HT1080 (cell line): ENCODE measurements at regions not wholly inside any gene's neighbourhood (a gene's known extent, or its start where the extent isn't known, plus 50 kb on each side); places are given as distances from the start of the nearest gene placed in this dataset.
"Not testable (repeated sequence)": the region's sequence is repeated elsewhere in the genome, so short reads cannot be mapped to it uniquely, and the experiment has no call there.

Experiments
- DNase-seq: peaks from one replicate; pipeline ENCODE4 v3.0.0-alpha.2; 2015; ENCODE audit warnings: low read depth

DNA sequence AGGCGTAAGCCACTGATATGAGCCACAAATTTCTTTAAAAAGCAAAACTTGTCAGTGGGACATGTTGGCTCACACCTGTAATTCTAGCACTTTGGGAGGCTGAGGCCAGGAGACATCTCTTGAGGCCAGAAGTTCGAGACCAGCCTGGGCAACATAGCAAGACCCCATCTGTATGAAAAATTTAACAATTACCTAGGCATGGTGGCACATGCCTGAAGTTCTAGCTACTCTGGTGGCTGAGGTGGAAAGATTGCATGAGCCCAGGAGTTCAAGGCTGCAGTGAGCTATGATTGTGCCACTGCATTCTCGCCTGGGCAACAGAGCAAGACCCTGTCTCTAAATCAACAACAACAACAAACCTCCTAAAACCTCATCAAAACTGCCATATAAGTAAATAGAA is 147.6 kb upstream of the BARHL2 start:
- DNase-seq: no peak

DNA sequence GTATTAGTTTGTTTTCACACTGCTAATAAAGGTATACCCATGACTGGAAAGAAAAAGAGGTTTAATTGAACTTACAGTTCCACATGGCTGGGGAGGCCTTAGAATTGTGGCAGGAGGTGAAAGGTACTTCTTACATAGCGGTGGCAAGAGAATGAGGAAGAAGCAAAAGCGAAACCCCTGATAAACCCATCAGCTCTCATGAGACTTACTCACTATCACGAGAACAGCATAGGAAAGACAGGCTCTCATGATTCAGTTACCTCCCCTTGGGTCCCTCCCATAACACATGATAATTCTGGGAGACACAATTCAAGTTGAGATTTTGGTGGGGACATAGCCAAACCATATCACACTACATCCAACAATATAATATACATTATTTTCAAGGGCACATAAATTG is 145.7 kb upstream of the BARHL2 start:
- DNase-seq: peak; percentile 52

DNA sequence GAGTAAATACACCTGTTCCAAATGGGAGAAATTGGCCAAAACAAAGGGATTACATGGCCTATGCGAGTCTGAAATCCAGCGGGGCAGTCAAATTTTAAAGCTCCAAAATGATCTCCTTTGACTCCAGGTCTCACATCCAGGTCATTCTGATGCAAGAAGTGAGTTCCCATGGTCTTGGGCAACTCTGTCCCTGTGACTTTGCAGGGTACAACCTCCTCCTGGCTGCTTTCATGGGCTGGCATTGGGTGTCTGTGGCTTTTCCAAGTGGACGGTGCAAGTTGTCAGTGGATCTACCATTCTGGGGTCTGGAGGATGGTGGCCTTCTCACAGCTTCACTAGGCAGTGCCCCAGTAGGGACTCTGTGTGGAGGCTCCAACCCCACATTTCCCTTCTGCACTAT is 144.3 kb upstream of the BARHL2 start:
- DNase-seq: not testable (repeated sequence)

DNA sequence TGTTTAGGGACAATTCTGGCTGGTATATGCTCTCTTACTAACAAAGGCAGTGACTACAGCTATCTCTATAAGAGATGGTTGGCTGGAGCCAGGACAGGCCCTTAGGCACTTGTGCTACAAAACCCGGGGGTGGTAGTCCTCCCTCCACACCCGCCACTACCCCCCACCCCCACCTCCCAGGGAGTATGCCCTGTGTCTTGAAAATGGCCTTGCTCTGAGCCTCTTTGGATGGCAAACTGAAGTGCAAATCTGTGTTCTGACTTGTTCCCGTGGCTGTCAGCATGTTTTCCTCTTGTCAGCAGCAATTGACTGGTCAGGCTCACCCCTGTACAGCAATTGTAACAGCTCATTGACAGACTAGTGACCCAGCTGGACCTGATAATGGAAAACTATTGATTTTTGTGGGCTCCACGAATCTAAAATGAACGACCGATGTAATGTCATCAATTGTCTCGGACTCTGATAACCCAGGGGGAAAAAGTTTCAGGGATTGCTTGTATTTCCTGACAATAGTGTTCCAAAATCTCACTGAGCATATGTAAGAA is 139.4 kb upstream of the BARHL2 start:
- no peak for DNase-seq

DNA sequence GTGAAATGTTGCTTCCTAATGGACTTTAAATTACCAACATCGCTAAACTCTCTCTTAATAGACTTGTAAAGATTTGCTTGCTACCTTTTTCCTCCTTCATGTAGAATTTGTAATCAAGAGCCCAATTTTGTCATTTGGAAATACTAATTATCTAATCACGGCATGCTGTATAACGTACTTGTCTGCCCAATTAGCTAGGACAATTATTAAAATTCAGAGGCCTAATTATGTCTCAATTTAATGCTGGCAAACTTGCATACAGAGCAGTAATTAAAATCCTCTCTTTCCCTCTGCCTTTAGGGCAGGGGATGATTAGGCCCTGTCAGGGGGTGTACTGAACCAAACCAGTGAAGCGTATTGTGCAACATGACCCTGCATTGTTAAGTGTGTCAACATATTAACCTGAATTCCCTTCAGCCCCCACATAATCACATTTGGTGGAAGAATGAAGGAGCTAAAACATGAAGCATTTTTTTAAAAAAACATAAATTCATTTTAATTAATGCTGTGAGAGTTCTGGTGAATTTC is 137.4 kb upstream of the BARHL2 start:
- DNase-seq: no peak

DNA sequence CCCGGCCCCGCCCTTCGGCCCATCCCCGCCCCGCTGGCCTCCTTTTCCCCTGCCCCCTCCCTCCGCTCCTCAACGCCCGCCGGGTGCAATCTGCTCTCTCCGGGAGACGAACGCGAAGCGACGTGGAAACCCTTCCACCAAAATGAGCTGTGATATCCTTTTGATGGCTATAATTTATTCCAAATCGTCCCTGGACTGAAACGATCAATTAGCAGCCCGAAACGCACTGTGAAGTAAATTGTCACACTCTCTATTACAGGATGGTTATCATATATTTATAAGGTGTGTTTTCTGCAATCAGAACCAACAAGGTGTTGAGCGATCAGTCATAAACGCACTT is 134.6 kb upstream of the BARHL2 start:
- no peak for DNase-seq

DNA sequence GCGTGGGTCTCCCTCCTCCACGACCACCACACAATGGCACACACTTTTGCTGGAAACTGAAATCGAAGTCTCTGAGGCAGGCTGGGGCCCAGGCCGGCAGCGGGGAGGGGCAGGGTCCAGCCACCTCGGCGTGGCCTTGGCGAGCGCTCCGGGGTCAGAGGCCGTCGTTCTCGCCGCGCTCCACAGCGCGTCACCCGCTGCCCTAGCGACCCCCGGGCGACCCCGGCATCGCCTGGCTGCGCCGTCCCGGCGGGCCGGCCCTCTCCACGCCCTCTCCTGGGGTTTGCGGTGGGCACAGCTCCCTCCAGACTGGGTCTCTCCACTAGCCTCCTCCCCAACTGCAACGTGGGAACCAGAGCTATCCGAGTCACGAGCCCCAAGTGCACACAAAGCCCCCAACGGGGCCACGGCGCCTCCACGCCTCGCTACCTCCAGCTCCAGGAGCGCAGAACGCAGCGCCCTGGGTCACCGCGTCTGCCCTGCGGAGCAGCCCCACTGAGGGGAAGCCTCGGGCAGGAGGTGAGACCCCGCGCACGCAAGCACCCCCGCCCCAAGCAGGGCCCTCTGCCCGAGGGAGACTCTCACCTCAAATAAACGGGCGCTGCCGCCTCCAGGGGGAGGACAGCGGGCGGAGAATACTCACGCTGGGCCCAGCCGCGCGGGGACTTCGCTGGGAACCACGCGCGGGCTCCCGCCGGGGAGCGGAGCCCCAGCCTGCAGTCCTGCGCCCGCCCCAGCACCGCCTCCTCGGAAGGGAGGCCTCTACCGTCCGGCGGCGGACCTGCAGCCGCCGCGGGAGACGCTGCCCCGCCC is 134.0 kb upstream of the BARHL2 start:
- DNase-seq: peak; percentile 51

DNA sequence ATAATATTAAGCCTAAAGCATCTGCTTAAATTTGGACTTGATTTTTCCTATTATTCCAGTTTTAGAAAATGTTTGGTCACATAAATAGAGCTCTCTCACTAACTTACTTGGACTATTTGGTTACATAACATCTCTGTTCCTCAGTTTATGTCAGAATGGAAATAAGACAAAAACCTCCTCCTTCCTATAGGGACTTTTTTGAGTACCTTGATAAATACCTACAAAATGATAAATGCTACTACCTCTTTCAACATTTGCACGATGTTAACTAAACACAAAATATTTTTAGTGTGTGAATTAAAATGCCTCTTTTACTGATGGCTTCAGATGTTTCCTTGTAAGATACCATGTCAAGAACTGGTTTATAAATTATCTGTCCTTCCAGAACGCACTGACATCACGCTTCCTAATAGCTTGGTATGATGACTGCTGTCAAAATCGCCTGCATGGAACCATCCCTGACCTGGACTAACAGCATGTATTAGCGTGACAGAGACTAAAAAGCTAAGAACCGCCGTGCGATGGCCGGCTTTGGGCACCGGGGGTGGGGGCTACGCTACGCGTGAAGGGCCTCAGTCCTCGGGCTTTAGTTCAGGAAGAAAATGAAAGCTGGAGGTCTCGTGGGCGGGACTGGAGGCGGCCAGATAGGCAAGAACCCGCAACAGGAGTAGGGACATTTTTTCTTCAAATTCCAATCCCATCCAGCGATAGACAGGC is 133.2 kb upstream of the BARHL2 start:
- DNase-seq: no peak

DNA sequence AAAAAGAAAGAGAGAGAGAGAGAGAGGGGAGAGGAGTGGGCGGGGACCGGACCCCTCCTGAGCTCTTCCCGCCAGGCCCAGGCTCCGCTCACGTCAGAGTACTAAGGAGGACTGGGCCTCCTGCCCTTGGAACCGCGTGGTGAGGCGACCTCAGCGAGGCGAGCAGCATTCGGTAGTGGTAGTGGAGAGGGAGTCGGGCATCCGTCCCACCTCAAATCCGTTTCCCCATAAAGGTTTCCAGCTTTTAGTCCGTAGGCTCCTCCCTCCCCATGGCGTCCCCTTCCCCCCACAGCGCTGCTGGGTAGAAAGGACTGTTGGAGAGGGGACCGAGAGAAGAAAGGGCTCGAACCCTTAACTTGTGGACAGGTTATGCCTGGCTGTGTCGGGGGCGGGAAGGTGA is 124.4 kb upstream of the BARHL2 start:
- DNase-seq: no peak

DNA sequence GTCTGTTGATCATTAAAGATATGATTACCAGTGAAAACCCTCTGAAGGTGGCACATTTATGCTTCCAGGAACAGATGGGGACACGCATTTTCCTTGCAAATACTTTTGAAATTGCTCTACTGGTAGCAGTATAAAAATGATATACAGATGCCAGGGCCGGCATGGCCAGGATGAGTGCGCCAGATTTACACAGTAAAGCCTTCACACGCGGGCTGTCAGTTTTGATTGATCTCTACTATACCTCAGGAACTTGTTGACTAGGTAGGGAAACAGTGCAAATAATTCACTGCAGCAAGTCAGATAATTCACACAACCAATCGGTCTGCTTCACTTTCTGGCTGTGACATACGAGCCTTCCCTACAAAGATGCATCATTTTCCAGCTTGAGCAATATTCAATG is 123.2 kb upstream of the BARHL2 start:
- no peak for DNase-seq

DNA sequence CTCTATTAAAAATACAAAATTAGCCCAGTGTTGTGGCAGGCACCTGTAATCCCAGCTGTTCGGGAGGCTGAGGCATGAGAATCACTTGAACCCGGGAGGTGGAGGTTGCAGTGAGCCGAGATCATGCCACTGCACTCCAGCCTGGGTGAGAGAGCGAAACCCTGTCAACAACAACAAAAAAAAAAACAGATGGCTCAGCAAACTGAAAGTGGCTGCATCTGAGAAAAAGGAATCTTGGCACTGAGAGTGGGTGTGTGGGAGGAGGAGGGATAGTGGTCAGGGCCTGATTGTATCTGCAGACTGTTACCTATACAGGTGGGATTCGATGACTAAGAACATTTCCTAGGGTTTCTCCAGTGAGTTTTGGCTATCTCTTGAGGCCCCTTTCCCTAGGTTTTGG is 122.2 kb upstream of the BARHL2 start:
- no peak for DNase-seq

DNA sequence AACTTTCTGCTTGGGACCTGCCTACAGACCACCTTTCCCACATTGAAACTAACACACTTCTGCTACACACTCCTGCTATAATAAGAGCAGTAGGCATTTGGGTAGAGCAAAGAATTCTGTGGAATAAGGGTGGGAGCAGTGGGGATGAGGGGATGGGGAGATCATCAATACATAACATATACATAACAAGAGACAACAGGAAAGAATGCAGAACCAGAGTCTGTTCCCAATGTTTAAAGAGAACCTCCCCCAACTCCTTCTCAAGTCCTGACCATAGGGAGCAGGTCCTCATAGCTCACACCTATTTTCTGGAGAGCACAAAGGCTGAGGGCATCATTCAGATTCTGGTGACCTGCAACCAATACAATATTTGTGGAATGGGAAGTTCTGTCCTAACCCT is 121.6 kb upstream of the BARHL2 start:
- DNase-seq: no peak

DNA sequence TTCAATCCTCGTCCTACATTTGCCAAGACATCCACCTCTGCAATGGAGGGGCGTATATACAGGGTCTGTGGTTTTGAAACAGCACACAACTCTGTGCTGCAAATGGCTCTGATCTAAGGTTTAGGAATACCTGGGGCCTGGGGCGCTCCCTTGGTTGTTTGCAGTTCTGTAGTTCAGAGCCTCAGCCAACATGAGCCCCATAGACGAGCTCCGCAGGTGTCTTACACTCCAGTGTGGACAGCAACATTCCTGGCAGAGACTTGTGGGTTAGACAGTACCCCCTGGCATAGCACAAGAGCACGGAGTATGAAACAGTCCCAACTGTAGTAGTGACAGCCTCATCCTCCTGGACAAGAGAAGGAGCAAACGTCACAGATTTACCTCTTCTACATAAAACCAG is 120.3 kb upstream of the BARHL2 start:
- no peak for DNase-seq

DNA sequence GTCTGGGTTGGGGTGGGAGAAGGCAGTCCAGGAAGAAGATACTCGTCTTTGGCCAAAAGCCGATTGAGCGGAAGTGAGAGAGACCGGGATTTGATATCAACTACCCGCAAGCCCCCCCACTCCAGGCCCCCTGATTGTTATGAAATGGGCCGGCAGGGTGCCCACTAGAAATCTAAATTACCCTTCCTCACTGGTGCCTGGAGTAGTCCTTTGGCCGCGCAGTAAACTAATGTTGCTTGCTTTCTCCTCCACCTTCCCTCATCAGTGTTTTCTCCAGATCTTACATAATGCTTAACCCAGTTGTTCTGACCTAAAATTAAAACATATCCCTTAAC is 119.2 kb upstream of the BARHL2 start:
- no peak for DNase-seq

DNA sequence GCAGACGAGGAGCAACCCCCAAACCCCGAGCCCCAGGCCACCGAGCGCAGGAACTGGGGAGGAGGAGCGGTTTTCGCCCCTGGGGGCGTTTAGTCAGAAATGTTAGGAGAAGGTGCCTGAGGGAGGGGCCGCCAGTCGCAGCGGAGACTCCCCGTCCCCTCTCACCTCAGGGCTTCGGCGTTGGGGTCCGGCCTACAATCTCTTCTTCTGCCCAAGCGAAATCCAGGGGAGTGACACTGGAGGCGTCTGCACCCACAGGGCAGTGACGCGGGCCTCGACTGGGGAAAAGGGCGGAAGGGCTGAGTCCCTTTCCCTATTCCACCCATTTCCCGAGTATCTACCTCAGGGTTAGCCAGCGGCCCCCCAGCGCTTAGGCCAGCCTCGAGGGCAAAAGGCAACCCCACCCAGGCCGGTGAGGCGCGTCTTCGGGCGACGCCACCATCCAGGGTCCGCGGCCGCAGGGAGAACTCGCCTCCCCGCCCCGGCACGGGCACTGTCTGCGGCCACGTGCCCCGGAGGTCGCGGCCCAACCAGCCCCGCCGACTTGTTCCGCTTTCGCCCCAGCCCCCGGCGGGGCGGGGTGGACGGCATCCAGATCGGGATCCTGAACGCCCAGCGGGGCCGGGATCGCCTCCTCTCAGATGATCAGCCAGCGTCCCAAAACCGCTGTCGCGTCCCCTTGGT is 118.7 kb upstream of the BARHL2 start:
- no peak for DNase-seq

DNA sequence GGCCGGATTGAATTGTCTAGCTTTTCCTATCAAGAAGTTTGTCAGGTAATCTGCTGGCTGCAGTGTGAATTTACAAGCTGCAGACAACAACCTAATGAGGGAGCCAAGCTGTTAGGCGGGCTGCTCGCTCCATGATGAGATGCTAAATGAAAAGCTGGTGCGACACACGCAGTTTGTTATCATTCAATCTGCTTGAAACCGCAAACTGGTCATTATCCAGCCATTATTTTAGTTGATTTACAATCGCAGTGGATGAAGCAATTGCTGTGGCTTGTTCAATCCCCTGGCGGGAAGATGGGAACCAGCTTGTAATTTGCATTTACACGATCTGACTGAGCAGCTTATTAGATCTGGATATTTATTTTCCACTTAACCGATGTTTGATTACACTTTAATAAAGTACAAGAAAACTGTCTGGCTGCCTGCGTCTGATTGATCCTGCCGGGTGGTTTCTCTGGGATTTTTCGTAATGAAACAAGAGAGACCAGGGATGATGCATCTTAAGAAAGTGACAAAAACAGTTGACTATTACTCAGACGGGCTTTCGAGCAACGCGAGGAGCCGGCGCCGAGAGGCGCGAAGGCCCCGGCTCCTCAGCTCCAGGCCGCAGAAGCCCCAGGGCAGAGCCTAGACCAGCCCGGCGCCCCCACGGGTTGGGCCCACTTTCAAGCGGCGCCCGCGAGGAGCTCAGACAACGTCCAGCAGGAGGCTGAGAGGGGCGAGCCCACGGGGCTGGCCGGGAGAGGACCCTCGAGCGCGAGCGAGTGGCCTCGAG is 118.0 kb upstream of the BARHL2 start:
- no peak for DNase-seq

DNA sequence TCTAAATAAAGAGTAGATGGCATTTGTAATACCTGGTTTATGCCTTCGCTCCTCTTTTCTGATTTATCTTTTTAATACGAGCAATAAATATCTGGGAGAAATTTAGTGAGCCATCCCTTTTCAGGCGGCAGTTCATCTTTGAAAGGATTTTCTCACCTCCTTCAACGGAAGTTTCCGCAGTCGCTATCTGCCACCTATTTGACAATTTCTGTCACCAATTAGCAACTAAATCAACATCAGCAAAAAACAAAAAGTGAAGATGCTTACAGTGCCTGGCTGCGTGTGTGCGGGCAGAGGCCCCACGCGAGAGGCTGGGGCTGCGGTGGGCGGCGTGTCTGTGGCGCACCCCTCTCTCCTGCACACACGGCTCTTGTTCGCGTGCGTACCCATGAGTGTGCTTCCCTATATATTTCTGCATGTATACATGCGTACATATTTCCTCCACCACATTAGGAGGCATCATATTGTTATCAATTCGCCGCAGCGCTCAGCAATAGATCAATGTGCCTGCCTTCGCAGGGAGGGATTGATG is 117.3 kb upstream of the BARHL2 start:
- no peak for DNase-seq

DNA sequence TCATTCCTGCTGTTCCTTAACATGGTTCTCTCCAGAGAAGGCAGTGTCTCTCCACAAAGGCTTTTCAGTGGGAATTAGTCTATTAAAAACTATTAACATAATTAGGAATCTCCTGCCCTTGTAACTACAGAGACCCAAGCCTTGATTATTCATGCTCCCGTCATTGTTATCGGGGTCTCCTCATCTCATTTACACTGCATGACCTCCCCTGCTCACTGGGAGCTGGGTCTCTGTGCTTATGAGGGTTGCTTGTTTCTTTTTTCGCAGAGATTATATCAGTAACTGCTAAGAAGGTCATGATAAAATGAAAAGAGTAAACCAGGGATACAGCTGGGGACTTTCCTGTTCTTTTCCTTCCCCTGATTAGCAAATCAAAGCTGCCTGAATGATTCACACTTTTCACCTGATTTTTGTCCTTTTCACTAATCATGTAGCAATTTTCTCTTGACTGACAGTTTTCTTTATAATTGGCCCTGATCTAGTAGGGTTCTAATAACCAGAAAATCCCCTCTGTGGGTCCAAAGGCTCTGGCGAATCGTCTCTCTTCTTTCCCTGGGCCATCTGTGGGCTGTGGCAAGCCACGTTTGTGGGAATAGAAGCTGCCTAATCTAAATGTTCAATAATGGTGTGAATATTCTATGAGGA is 116.5 kb upstream of the BARHL2 start:
- DNase-seq: no peak

DNA sequence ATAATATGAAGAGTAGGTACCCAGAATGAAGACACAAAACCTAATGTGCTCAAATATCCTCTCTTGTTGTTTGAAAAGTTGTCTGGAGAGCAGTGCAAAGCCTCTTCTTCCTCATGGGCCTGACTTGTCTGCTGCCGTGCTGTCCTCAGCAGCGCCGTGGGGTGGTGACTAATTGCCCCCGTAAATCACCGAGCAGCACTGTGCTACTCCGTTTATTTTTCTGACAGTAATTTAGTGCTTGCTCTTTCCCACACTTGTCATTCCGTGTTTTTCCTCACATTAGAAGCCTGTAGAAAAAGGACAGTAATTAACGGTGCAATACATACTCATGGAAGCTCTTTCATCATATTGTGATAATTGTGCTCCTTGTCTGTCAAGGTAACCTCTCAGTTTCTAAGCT is 114.8 kb upstream of the BARHL2 start:
- DNase-seq: no peak

DNA sequence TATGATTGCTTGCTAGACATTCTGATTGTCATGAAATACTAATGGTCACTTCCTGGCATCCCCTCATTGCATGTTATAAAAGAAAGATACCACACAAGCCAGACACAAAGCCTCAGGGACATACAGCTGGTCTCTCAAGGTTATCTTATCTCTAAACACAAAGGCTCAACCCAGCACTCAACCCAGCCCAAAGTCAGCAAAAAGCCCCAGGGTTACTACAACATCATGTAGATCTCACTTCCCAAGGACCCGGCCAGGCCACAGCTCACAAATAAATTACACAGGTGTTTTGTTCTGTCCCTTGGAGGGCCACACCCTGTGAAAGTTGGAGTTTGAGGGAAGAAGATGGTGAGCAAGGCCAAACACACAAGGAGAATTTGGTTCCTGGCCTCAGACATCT is 109.7 kb upstream of the BARHL2 start:
- no peak for DNase-seq

DNA sequence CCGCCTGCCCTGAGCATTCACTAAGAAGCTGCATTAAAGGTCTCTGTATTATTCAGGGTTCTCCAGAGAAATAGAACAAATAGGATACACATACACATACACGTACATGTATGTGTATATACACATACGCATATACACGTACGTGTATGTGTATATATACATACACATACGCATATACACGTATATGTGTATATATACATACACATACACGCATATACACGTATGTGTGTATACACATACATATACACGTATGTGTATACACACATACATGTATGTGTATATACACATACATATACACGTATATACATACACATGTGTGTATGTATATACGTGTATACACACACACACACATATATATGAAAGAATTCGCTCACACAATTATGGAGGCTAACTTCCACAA is 108.9 kb upstream of the BARHL2 start:
- DNase-seq: no peak
